Loucy (cell line): ENCODE measurements at regions not wholly inside any gene's neighbourhood (a gene's known extent, or its start where the extent isn't known, plus 50 kb on each side); places are given as distances from the start of the nearest gene placed in this dataset.

Experiments
- CTCF ChIP-seq: fragments of 200-600 bp; sonication (generic); conservative IDR thresholded peaks from 2 replicates; pipeline ENCODE4 v1.5.1; 2014; ENCODE audit warnings: mild to moderate bottlenecking, antibody characterized with exemption, low read length
- EZH2phosphoT487 ChIP-seq: fragments of 200-600 bp; IDR thresholded peaks from 2 replicates; pipeline ENCODE4 v1.6.1; 2018; ENCODE audit warnings: antibody characterized with exemption, mild to moderate bottlenecking, moderate library complexity, borderline replicate concordance

GRCh38 chr14:89592961-89593360, 175.9 kb upstream of the FOXN3 start:
- TF ChIP-seq CTCF (no peak), EZH2phosphoT487 (no peak)
